ENCODE measurements at regions not wholly inside any gene's neighbourhood (a gene's known extent, or its start where the extent isn't known, plus 50 kb on each side); places are given as distances from the start of the nearest gene placed in this dataset.

- TF ChIP-seq GATA2 (CRISPR knock-in tag; IDR thresholded peaks at IDR 0.05) (no peak), RCOR1 (IDR thresholded peaks at IDR 0.05; ENCODE audit: low read length) (no peak), NRF1 (IDR thresholded peaks at IDR 0.05; ENCODE audit: low read depth, low read length) (no peak), TEAD4 (IDR thresholded peaks at IDR 0.05; ENCODE audit: borderline replicate concordance, insufficient read depth) (no peak), IRF3 (IDR thresholded peaks at IDR 0.05; ENCODE audit: low read depth, low read length) (no peak), POLR2AphosphoS5 (IDR thresholded peaks at IDR 0.05; ENCODE audit: low read depth, low read length) (no peak), ELF1 (IDR thresholded peaks at IDR 0.05) (no peak), SIN3A (IDR thresholded peaks at IDR 0.05; ENCODE audit: borderline replicate concordance, low read depth, low read length) (no peak), RAD21 (IDR thresholded peaks at IDR 0.05; ENCODE audit: low read length) (no peak), EZH2phosphoT487 (IDR thresholded peaks at IDR 0.05; ENCODE audit: borderline replicate concordance, low read depth) (no peak), FOSL2 (IDR thresholded peaks at IDR 0.05; ENCODE audit: borderline replicate concordance, low read depth) (no peak), MEF2A (IDR thresholded peaks at IDR 0.05; ENCODE audit: borderline replicate concordance, low read depth) (no peak), CTCF (IDR thresholded peaks at IDR 0.05) (no peak)
- no peak overlapping the region; the same call in 1 of the 2 replicates for H2AFZ ChIP-seq (ENCODE audit: low read depth)
- H3K4me3 ChIP-seq (ENCODE audit: low read depth in 2 of 2, low read length in 1 of 2) = no peak overlapping the region
- DNase-seq = no peak
- H3K4me1 ChIP-seq (ENCODE audit: control insufficient read depth in 1 of 2, insufficient read depth in 2 of 2, low read depth in 1 of 2, low read length in 1 of 2) = no peaks in the 10 kb centered on the region
- H3K9me3 ChIP-seq = no peaks in the 10 kb centered on the region; the same call in 1 of the 2 replicates
- POLR2A ChIA-PET = no interaction called here
- H3K9me2 ChIP-seq = no peaks in the 10 kb centered on the region
- no peak overlapping the region for H3K27ac ChIP-seq (ENCODE audit: low read depth in 2 of 2, low read length in 1 of 2)
- no peak overlapping the region for H3K4me2 ChIP-seq
- no peaks in the 10 kb centered on the region for H3K36me3 ChIP-seq (replicated peaks in 1 of 2; ENCODE audit: control insufficient read depth in 1 of 2, insufficient read depth in 2 of 2, low read length in 1 of 2)
- no peaks in the 10 kb centered on the region for H3F3A ChIP-seq (replicated peaks; ENCODE audit: insufficient read depth)
- no peak overlapping the region for H3K9ac ChIP-seq
- no peaks in the 10 kb centered on the region for H4K20me1 ChIP-seq (ENCODE audit: insufficient read depth)
- CTCF ChIA-PET = no interaction called here
- 59% methylated on average over 1 of the region's 1 CpG for WGBS (ENCODE audit: low lambda C conversion rate)
- H3K27me3 ChIP-seq (ENCODE audit: insufficient read depth) = no peaks in the 10 kb centered on the region
- H3K79me2 ChIP-seq (ENCODE audit: insufficient read depth) = no peaks in the 10 kb centered on the region
These were observed 931.0 kb downstream of the NCAM2 start for GRCh38 chr21:21929226-21929625.

GRCh38 chr21:21929789-21930188, 931.6 kb downstream of the NCAM2 start:
- H3K27ac ChIP-seq (ENCODE audit: low read depth in 2 of 2, low read length in 1 of 2) = no peak overlapping the region
- H3K9ac ChIP-seq = no peak overlapping the region
- no peak overlapping the region for H2AFZ ChIP-seq (ENCODE audit: low read depth)
- 89% methylated on average over 4 of the region's 4 CpGs for WGBS (ENCODE audit: low lambda C conversion rate)
- no peak overlapping the region for H3K4me2 ChIP-seq
- H3K27me3 ChIP-seq (ENCODE audit: insufficient read depth) = no peaks in the 10 kb centered on the region
- H4K20me1 ChIP-seq (ENCODE audit: insufficient read depth) = no peaks in the 10 kb centered on the region
- CTCF ChIA-PET = no interaction called here
- H3K9me2 ChIP-seq = no peaks in the 10 kb centered on the region
- no peaks in the 10 kb centered on the region; the same call in 1 of the 2 replicates for H3K9me3 ChIP-seq
- H3K36me3 ChIP-seq (replicated peaks in 1 of 2; ENCODE audit: control insufficient read depth in 1 of 2, insufficient read depth in 2 of 2, low read length in 1 of 2) = no peaks in the 10 kb centered on the region
- no peaks in the 10 kb centered on the region for H3K79me2 ChIP-seq (ENCODE audit: insufficient read depth)
- POLR2A ChIA-PET = no interaction called here
- DNase-seq = no peak
- H3F3A ChIP-seq (replicated peaks; ENCODE audit: insufficient read depth) = no peaks in the 10 kb centered on the region
- no peak overlapping the region for H3K4me3 ChIP-seq (ENCODE audit: low read depth in 2 of 2, low read length in 1 of 2)
- no peaks in the 10 kb centered on the region for H3K4me1 ChIP-seq (ENCODE audit: control insufficient read depth in 1 of 2, insufficient read depth in 2 of 2, low read depth in 1 of 2, low read length in 1 of 2)
- TF ChIP-seq POLR2AphosphoS5 (IDR thresholded peaks at IDR 0.05; ENCODE audit: low read depth, low read length) = no peak
- TF ChIP-seq NFIC (IDR thresholded peaks at IDR 0.05; ENCODE audit: borderline replicate concordance) = no peak
- no peak for TF ChIP-seq TEAD4 (IDR thresholded peaks at IDR 0.05; ENCODE audit: borderline replicate concordance, insufficient read depth)
- no peak for TF ChIP-seq GABPA (IDR thresholded peaks at IDR 0.05; ENCODE audit: low read depth)
- no peak for TF ChIP-seq CHD2 (IDR thresholded peaks at IDR 0.05; ENCODE audit: low read length, partially characterized antibody)
- no peak for TF ChIP-seq RAD21 (IDR thresholded peaks at IDR 0.05; ENCODE audit: low read length)
- TF ChIP-seq ELF1 (IDR thresholded peaks at IDR 0.05) = no peak
- no peak for TF ChIP-seq RFX5 (IDR thresholded peaks at IDR 0.05; ENCODE audit: low read length)
- no peak for TF ChIP-seq ZBTB33 (IDR thresholded peaks at IDR 0.05; ENCODE audit: borderline replicate concordance, low read depth)
- no peak for TF ChIP-seq MAX (IDR thresholded peaks at IDR 0.05; ENCODE audit: low read depth)
- no peak for TF ChIP-seq USF2 (IDR thresholded peaks at IDR 0.05; ENCODE audit: borderline replicate concordance, low read depth, low read length)
- TF ChIP-seq RXRA (IDR thresholded peaks at IDR 0.05; ENCODE audit: borderline replicate concordance, low read depth) = no peak
- no peak for TF ChIP-seq EP300 (IDR thresholded peaks at IDR 0.05; ENCODE audit: borderline replicate concordance in 1 of 2, low read depth in 1 of 2, low read length in 1 of 2)

All from SK-N-SH (cell line).